HT-29 (cell line): ENCODE measurements at regions not wholly inside any gene's neighbourhood (a gene's known extent, or its start where the extent isn't known, plus 50 kb on each side); places are given as distances from the start of the nearest gene placed in this dataset.
"Not testable (repeated sequence)": the region's sequence is repeated elsewhere in the genome, so short reads cannot be mapped to it uniquely, and the experiment has no call there.

Experiments
- DNase-seq: peaks from one replicate; pipeline ENCODE4 v3.0.0-alpha.2; 2015; ENCODE audit warnings: low spot score

DNA sequence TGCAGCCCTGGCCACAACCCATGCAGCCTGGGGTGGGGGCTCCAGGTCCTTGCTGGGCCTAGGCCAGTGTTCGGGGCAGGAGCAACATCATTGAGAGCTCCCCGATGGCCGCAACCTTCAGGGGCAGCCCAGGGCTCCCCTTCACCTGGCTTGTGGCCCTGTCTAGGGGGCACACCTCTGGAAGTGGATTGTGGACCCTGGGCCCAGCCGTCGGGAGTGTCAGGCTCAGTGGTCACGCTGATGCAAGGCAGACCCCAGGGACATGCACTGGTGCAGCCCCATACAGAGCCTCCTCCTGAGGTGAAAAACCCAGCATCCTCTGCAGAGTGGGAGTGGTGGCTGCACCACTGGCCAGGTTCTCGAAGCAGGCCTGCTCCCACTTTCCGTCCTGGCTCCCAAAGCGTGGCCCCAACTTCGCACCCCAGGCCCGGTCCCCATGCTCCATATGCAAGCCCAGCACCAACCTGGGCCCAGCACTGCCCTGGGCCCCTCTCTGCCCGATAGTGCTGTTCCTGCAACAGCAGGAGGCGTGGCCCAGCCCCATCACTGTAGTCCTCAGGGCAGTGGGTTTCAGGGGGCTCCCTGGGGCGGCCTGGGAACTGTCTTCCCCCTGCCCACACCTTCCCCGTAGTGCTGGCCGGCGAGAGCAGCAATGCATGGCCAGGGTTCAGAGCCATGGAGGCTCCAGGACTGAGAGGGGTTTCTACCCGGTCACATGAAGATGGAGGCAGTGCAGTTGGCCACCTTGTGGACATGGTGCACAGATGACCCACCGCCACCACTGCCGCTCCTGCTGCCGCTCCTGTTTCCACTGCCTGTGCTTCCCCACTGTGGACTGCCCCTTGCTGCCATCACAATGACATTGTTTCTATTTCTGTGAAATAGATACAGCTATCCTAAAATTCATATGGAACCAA is 303.9 kb upstream of the NRG3 start:
- DNase-seq, result no peak

DNA sequence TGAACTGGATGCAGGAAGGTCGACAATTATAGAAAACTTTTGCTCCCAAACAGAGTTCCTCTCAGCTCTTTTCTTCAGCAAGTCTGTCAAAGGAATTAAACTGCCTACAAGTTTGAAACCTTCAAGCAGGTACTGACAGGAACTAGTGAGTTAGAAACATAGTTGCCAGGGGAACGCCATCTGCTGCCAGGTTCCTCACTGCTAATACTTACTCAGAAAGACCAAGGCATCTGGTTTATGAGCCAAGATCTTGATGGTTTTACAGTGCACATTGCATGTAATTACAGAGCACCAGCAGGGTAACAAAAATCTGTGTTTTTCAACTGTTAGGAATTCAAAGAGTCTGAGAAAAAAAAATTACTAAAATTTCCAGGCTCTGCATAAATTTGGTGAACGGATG is 300.0 kb upstream of the NRG3 start:
- DNase-seq, result no peak

DNA sequence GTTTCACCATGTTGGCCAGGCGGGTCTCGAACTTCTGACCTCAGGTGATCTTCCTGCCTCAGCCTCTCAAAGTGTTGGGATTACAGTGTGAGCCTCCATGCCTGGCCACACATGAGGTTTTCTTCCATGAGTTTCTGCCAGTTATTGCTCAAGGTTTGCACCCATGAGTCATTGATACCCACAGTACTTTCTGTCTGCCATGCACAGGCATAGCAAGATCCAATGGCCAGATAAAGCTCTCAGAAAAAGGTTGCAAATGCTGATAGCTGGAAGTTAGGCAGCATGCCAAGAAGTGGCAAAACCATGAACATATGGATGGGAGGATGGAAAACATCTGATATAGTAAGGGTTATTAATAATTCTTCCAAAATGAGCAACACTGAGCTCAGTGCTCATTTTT is 298.7 kb upstream of the NRG3 start:
- no peak for DNase-seq

DNA sequence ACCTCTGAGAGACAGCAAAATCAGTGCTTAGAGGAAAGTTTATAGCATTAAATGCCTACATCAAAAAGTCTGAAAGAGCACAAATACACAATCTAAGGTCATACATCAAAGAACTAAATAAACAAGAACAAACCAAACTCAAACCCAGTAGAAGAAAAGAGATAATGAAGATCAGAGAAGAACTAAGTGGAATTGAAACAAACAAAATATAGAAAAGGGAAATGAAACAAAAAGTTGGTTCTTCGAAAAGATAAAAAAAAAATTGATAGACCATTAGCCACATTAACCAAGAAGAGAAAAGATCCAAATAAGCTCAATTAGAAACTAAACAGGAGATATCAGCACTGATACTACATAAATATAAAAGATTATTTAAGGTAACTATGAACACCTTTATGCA is 280.0 kb upstream of the NRG3 start:
- no peak for DNase-seq

DNA sequence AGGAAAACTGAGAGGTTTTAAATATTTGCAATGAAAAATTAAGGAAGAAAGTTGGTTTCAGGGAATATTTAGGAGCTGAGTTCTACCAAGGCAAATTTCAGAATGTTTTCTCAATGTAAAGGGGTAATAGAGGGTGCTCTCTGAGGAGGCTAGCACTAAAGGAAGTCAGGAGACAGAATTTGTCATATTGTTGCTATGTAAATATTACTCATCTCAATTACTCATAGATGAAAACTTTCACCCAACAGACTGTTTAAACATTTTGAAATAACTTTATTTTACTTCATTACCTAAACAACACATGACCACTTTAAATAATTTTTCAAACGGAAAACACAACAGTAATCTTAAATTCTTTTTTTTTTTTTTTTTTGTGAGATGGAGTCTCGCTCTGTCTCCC is 274.8 kb upstream of the NRG3 start:
- DNase-seq, result no peak

DNA sequence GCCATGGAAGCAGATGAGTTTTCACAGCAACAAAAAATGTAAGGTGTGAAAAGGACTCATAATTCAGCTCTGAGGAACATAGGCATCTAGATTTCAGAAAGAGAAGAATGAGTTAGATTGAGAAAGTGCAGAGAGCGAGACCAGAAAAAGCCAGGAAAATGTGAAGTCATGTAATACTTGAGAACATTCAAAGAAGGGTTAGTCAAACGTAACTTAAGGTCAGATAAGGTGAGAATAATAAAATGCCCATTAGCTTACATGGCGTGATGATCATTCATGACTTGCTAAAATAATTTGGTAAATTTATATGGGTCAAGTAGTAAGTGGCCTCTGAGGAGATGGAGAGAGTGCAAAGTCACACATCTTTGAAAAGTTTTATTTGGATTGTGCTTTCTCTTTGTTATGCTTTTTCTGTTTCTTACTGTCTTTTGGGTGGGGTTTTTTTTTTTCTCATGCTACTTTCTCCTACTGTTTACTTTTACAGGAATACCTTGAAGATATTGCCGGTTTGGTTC is 271.8 kb upstream of the NRG3 start:
- DNase-seq, result no peak

DNA sequence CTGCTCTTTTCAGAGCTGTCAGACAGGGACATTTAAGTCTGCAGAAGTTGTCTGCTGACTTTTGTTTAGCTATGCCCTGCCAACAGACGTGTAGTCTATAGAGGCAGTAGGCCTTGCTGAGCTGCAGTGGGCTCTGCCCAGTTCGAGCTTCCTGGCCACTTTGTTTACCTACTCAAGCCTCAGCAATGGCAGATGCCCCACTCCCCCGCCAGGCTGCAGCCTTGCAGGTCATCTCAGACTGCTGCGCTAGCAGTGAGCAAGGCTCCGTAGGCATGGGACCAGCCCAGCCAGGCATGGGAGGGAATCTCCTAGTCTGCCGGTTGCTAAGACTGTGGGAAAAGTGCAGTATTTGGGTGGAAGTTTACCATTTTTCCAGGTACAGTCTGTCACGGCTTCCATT is 230.5 kb upstream of the NRG3 start:
- not testable (repeated sequence) for DNase-seq

DNA sequence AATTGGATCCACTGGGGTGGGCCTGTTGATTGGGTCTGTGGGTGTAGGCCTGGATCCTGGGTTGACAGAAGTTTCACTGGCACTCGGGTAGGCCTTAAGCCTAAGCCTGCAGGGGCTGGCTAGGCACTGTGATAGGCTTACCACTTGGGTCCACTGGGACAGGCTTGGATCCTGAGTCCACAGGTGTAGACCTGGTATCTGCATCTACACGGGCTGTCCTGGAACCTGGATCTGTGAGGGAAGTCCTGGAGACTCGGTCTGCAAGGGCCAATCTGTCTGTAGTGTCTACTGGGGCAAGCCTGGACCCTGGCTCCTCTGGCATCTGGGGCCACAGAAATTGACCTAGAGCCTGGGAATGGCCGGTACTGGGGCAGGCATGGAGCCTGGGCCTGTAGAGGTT is 219.0 kb upstream of the NRG3 start:
- DNase-seq, result no peak

DNA sequence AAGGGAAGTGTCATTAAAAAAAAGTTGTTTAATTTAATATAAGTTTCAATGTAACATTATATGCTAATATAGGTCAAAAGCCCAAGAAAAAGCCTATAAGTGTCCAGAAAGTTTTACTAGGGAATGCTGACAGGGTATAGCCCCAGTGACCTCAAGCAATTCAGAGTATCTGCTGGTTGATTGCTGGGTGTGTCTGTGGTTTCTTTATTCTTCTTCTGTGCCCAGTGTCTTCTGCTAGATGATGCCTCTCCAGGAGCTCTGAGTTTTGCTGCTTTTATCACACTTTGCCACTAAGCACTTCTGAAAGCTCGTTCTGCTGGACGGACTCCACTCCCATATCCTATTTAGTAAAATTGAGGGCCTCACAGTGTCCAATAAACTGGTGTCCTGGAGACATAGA is 212.2 kb upstream of the NRG3 start:
- DNase-seq, result no peak

DNA sequence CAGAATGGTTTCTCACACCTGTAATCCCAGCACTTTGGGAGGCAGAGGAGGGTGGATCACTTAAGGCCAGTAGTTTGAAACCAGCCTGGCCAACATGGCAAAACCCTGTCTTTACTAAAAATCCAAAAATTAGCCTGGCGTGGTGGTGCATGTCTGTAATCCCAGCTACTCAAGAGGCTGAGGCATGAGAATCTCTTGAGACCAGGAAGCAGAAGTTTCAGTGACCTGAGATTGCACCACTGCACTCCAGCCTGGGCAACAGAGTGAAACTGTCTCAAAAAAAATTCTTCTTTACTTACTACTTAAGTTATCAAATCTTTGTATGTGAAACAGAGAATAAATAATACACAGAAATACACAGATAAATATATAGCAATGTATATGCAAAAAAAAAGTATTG is 210.2 kb upstream of the NRG3 start:
- not testable (repeated sequence) for DNase-seq

DNA sequence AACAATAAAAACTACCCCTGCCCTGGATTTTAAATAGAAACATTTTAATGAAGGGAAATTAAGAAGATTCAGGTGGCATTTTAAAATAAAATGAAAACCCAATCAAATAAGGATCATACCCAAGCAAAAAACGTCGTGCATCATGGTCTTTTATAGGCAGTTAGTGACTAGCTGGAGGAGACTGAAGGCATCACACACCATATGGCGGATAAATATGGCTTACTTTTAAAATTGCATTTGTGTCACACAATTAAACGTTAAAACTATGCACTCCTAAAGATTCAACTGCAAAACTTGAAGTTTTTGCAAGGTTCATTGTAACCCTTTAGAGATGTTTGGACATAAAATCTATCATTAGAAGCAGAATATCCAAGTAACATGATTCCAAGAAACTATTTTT is 200.1 kb upstream of the NRG3 start:
- DNase-seq, result no peak

DNA sequence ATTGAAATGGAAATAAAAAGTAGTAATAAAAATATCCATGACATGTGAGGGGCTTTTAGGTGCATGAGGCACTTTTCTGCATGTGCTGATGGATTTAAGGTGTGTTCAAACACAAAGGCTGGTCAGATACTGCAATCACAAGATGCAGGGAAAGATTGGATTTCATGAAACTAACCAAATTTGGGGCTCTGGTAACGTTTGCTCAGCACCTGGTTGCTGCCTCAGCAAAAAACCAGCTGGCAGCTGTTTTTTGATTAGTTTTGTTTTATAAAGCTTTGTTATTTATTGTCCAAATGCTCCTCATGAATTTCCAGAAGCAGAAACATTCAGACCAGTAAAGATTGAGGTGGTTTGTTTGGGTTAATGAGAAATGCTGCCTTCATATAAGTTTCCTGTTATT is 195.7 kb upstream of the NRG3 start:
- no peak for DNase-seq

DNA sequence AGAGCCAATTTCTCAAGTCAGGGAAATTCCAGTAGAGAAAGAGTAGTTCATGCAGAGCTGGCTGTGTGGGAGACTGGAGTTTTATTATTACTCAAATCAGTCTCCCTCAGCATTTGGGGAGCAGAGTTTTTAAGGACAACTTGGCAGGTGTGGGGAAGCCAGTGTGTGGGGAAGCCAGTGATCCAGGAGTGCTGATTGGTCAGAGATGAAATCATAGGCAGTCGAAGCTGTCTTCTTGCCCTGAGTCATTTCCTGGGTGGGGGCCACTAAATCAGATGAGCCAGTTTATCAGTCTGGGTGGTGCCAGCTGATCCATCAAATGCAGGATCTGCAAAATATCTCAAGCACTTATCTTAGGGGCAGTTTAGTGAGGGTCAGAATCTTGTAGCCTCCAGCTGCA is 194.6 kb upstream of the NRG3 start:
- DNase-seq, result no peak

DNA sequence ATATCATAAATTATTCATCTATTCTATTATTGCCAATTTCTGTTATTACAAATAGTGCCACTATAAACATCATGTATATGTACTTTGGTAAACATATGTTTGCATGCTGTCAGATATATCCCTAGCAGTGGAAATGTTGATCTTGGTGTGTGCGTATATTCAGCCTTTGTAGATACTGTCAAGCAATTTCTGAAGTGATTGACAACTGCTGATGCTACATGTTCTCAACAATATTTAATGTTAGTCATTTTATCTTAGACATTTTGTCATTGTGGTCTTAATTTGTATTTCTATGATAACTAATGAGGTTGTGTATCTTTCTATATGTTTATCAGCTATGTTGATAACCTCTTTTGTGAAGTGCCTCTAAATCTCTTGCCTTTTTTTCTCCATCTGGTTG is 186.5 kb upstream of the NRG3 start:
- no peak for DNase-seq

DNA sequence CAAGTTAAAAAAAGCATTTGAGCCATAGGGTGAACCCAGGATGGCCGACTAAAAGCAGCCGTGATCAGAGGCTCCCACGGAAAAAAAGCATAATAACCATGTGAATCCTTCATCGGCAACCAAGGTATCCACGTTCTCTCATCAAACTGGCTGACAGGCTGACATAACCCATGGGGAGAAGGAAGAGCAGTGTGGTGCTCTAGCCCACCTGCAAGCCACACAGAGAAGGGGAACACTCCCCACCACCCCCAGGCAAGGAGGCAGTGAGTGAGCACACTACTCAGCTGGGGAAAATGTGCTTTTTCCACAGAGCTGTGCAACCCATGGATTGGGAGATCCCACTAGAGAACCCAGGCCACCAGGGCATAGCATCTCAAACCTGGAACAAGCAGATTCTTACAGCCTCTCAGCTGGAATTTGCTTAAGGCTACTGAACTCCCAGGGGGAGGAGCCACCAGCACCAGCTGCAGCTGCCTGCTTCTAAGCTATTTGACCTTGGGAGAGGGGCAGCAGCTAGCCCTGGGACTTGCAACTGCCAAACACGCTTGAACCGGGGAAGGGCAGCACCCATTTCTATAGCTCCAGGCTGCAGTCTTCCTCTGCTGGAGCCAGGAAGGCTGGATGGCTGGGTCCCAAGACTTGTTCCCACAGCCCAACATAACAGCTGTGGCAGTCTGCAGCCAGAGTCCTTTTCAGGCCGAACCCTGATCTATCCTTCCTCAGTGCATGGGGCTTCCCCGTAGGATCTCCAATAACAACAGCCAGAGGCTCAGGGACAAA is 178.2 kb upstream of the NRG3 start:
- DNase-seq, result no peak

DNA sequence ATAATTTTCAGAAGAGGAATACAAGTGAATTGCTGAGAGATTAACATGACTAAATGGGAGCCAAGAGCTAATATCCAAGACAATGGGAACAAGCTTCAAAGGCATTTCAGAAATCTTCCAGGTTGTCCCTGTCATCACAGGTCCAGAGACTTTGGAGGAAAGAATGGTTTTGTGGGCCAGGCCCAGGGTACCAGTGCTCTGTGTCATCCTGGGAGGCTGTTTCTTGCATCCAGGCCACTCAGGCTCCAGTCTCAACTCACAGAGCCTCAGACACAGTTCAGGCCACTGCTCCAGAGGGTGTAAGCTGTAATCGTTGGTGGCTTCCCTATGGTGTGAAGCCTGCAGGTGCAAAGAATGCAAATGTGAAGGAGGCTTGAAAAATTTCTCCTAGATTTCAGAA is 170.4 kb upstream of the NRG3 start:
- no peak for DNase-seq

DNA sequence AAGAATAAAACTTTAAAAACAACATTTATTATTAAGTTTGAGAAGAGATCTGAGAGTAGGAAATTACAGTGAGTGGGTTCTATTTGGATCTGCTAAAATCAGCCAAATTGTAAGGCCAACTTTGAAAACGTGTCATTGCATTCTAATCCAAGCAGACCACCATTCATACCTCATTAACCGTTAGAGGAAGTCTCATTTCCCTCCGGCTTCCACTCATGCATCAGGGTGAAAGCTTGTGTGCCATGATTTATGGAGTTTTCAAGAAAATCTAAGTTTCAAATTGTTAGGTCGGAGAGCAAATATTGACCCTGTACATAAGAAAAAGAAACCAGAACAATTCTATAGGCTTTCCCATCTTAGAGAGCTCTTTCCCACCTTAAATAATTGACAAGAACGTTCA is 166.6 kb upstream of the NRG3 start:
- no peak for DNase-seq

DNA sequence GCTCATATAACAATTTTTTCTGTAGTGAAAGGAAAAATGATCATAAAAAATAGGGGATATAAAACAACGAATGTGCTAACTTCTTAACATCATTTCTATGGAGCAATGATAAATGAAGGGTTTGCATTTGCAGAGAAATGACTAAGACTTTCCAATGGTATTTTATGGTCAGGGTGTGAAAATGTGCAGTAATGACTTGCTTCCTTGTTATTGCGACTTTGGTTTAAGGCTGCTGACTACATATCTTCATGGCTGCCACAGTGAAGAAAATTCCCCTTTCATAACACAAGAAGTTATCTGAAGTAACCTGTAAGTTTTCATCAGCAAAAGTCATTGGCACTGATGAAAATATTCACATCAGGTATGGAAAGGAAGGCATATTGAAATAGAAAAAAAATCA is 166.1 kb upstream of the NRG3 start:
- DNase-seq, result no peak

DNA sequence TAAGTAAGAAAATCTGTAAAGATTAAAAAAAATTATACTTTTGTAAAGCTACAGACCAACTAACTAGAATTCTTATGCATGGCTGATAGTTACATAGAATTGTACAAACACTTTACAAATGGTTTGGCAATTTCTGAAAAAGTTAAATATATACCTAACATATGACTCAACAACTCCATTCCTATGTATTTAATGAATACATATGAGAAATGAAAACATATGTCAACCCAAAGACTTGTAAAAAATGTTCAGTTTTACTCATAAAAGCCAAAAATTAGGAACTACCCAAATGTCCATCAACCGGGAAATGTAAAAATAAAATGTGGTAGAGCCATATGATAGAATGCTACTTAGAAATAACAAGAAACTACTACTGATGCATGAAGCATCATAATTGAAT is 152.6 kb upstream of the NRG3 start:
- no peak for DNase-seq

DNA sequence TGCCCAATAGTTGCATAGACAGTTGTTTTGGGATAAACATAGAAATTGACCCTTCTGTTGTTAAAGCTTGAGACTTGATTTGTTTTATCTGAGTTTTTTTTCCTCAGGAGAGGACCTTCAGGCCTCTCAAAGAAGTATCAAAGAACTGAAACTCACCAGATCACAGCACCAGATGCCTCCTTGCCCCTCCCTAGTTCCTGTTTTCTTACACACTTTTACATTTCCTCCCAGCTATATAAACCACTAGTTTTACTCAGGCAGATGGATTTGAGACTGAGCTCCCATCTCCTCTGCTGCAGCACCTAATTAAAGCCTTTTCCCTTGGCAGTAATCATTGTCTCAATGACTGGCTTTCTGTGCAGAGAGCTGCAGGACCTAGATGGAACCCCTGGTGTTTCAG is 150.6 kb upstream of the NRG3 start:
- no peak for DNase-seq

DNA sequence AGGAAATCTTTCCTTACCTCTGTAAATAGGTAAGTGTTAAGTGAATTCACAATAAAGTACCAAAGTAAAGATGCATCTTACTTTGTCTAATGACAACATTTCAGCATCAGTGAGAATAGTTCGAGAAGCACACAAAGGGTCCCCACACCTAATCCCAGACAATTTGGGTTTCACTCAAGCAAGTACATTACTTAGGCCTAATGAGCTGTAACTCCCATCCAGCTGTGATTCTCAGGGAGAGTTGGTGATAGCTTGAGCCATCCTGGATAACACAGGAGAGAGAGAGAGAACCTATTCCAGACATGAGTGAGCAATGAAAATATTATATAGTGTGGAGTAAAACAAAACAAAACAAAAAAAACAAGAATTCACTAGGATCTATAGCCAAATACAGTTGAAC is 149.1 kb upstream of the NRG3 start:
- DNase-seq, result no peak

DNA sequence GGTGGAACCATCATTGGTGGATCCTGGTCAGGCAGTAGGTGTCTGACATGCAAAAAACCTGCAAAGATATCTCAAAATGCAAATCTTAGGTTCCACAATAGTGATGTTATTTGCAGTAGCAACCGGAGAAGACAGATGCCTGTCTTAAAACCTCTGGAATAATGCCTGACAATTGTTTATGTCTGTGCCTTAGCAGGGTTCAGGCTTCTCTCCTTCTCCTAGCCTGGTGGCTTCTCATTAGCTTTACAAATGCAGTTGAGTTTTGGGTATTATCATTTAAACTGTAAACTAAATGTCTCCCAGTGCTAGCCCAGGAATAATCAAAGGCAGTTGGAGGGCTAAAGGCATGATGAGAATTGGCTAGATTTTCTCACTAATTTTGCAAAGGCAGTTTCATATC is 146.3 kb upstream of the NRG3 start:
- no peak for DNase-seq

DNA sequence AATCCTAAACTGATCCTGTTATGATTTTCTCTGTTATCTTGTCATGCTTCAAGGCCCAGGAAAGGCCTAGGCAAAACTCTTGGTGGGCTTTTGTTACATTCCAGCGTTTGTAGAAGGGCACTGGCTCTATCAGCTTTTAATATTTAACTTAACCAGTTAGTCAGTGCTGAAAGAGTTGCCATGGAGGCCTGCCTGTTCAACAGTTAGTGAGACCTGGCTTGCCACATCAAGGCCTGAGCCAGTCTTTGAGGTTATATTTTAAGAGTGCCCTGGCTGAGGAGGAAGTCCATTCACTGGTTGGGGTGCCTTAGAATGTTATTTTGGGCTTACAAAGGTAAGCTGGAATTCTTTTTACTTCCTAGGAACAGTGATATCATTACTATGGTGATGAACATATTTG is 144.1 kb upstream of the NRG3 start:
- DNase-seq, result no peak
